GM12872 (cell line): ENCODE measurements at regions not wholly inside any gene's neighbourhood (a gene's known extent, or its start where the extent isn't known, plus 50 kb on each side); places are given as distances from the start of the nearest gene placed in this dataset.

Experiments used
- CTCF ChIP-seq: IDR thresholded peaks from 3 replicates; pipeline ENCODE4 v1.5.1; 2011; ENCODE audit warnings: low read depth, mild to moderate bottlenecking, low read length, moderate library complexity; ENCODE audit not compliant: insufficient read depth

- TF ChIP-seq CTCF, result no peak
These were observed 485.5 kb upstream of the SEMA6A start for GRCh38 chr5:117060099-117060498.

GRCh38 chr5:117058740-117059139 lies 484.1 kb upstream of the SEMA6A start:
- TF ChIP-seq CTCF, result no peak

GRCh38 chr5:117055517-117055916 lies 480.9 kb upstream of the SEMA6A start:
- no peak for TF ChIP-seq CTCF

GRCh38 chr5:117054911-117055310 lies 480.3 kb upstream of the SEMA6A start:
- no peak for TF ChIP-seq CTCF

GRCh38 chr5:117054141-117054540 lies 479.5 kb upstream of the SEMA6A start:
- no peak for TF ChIP-seq CTCF

GRCh38 chr5:117041926-117042595 lies 467.4 kb upstream of the SEMA6A start:
- TF ChIP-seq CTCF, result no peak

GRCh38 chr5:117039035-117039434 lies 464.4 kb upstream of the SEMA6A start:
- no peak for TF ChIP-seq CTCF
